Upper lobe of left lung (tissue), 4 donors: ENCODE measurements at regions not wholly inside any gene's neighbourhood (a gene's known extent, or its start where the extent isn't known, plus 50 kb on each side); places are given as distances from the start of the nearest gene placed in this dataset.

Experiments
- EP300 ChIP-seq, 4 donors: sonication (generic); formaldehyde crosslinking; IDR thresholded peaks; one replicate each; pipeline ENCODE4 v1.5.1; 2017; ENCODE audit warnings: antibody characterized with exemption in 4 of 4, control low read depth in 2 of 4
- POLR2AphosphoS5 ChIP-seq, 2 donors: sonication (generic); formaldehyde crosslinking; IDR thresholded peaks; one replicate each; pipeline ENCODE4 v1.5.1; 2017; ENCODE audit warnings: antibody characterized with exemption in 2 of 2

DNA sequence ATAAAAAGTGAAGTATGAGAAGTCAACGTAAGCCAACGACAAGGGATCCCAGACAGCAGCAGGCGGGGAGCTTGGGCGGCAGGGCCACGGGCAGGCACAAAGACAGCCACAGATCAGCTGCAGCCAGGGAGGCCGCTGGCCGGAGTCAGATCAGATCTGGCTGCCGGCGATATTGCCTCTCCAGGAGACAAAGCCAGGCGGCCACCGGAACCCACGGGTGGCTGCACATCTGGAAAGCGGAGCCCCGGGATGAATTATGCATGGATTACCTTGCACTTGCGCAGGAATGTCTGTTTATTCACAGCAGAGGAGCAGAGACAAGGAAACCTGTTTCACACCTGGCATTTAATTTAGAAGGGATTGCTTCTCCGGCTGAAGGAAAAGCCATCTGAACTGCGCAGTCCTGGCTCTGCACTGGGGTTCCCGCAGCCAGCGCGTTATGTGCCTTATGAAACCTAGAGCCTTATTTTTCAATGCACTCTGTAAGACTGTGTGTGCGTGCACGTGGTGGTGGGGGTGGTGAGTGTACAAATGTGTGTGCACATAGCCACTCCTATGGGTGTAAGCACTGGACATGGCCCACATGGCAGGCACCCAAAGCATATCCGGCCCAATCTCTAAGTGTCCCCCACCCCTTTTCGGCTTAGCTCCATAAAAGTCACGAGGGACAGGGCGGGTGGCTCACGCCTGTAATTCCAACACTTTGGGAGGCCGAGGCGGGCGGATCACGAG, 427.8 kb upstream of the MCTP2 start:
- TF ChIP-seq POLR2AphosphoS5 (IDR thresholded peaks at IDR 0.05) (no peak), EP300 (IDR thresholded peaks at IDR 0.05) (no peak)
